Fibroblast of skin of scalp (primary cell): ENCODE measurements at regions not wholly inside any gene's neighbourhood (a gene's known extent, or its start where the extent isn't known, plus 50 kb on each side); places are given as distances from the start of the nearest gene placed in this dataset.

Experiments
- DNase-seq: peaks from one replicate; pipeline ENCODE4 v3.0.0-alpha.2; 2013

GRCh38 chr7:109956916-109957315 lies 1134.0 kb upstream of the LRRN3 start:
- DNase-seq, result no peak

GRCh38 chr7:109963741-109964140 lies 1127.2 kb upstream of the LRRN3 start:
- no peak for DNase-seq

DNA sequence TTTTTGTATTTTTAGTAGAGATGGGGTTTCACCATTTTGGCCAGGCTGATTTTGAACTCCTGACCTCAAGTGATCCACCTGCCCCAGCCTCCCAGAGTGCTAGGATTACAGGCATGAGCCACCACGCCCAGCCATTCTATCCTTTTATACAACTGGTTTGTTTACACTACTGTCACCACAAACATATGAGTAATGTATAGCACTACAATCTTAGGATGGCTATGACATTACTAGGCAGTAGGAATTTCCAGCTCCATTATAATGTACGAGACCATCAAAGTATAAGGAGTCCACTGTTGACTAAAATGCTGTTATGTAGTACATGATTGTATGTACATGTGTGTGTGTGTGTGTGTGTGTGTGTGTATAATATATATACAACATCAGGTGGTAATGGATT lies 1126.1 kb upstream of the LRRN3 start:
- no peak for DNase-seq

DNA sequence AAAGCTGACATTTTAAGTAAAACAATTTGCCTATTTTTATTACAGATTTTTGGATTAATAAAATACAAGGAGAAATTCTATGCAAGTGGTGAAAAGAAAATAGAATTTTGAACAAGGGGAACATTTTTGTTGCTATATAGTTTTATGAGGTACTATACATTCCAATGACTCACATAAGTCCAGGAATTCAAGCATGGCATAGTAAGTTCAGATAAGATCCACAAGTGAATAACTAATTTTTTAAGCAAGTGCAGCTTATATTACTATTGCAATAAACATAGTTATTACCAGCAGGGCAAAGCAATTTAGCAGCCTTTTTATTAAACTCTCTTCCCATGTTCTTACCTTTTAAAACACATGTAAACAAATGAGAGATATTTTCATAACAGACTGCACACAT lies 1123.5 kb upstream of the LRRN3 start:
- peak; percentile 2 for DNase-seq

- DNase-seq, result no peak
Measured at GRCh38 chr7:109983618-109984017, 1107.3 kb upstream of the LRRN3 start.

- no peak for DNase-seq
Measured at GRCh38 chr7:109984729-109985128, 1106.2 kb upstream of the LRRN3 start.

- no peak for DNase-seq
Measured at GRCh38 chr7:109986701-109987100, 1104.2 kb upstream of the LRRN3 start.

DNA sequence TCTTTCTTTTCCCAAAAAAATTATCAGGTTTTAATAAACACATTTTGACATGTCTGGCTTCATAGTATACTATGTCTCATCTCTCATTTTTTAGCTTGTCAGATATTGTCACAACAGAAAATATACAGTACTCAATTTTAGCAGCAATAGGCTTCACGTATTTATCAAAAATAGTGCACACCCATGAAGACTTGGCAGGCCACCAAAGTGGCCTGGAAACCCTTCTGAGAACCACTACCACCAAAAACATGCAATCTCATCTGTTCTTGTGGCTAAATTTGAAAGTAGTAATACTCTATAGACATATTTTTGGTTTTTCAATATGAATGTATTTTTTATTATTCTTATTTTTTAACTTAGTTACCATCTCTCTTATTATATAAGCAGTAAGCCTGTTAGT lies 1094.5 kb upstream of the LRRN3 start:
- DNase-seq, result no peak

DNA sequence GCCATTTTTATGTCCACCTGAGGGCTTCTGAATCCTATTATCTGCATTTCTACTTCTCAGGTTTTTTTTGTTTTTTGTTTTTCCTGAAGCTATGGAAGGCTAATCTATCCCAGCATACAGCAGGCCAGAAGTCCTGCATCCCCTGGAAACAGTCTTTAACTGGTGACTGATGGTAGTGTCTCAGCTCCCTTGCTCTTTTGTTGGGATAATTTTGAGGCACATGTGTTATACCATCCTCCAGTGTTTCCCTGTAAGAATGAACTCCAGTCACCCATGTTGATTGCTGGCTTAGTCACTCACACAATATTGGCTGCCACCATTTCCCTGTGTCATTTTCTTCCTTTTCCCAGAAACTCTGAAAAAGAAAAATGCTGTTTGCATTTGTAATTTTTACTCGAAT lies 1094.0 kb upstream of the LRRN3 start:
- no peak for DNase-seq

DNA sequence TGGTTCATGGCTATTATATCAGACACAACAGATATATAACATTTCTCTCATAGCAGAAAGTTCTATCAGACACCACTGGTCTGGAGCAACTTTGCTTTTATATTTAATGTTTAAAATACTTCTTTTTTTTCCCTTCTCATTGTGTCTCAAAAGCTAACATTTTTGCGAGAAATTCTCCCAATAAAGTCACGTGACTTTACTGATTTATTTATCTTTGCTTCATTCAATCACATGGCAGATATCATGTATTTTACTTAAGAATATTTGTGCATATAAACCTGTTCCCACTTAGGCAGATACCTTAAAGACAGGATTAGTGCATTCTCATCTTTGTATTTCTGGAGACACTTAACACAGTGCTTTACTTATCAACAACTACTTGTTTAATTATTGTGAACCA lies 1093.1 kb upstream of the LRRN3 start:
- no peak for DNase-seq

DNA sequence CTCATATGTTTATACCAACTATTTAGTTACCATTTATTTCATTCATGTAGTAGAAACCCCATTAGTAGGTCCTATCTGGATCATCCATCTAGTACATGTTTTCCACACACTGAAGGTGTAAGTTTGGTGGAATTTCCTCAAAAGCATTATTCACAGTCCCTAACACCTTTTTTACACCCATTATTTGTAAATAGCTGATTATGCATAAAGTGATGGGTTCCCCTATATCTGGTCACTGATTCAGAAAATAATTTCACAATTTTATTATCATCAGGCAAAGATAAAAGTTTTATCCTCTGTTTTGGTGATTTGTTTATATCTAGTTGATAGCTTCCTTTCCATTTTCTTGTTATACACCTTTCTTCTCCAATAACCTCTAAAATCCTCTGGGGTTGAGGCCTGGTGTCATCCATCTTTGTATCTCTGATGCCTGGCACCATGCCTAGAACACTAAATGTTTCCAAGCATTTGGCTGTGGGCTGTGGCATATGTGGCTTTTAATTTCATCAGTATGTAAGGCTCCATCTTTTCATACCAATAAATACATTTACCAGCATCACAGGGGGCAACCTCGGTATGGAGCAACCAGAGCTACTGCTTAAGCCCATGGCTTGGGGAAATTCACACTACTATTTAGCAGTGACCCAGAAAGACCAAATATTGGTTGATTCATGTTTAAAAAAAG lies 1089.5 kb upstream of the LRRN3 start:
- DNase-seq, result peak; percentile 50

DNA sequence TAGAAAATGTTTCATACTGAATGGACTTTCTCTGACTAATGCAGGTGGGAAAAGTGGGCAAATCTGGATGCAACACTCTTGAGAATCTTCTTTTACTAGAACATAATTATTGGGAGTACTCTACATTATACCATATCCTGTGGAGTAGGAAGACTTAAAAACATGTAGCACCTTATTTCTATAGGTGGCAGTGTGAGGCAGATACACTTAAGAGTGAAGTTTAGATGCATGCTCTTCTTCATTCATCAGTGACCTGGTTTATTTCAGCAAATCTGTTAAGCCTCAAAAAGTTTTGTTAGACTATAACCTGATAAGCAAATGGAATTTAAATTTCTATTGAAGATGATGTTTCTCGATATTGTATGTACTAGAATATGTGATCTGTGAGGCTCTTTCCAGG lies 1087.1 kb upstream of the LRRN3 start:
- DNase-seq, result no peak

- DNase-seq, result no peak
Measured at GRCh38 chr7:110007320-110008063, 1083.4 kb upstream of the LRRN3 start.

- no peak for DNase-seq
Measured at GRCh38 chr7:110010359-110010758, 1080.6 kb upstream of the LRRN3 start.

GRCh38 chr7:110017405-110017804 lies 1073.5 kb upstream of the LRRN3 start:
- DNase-seq, result peak; percentile 6

DNA sequence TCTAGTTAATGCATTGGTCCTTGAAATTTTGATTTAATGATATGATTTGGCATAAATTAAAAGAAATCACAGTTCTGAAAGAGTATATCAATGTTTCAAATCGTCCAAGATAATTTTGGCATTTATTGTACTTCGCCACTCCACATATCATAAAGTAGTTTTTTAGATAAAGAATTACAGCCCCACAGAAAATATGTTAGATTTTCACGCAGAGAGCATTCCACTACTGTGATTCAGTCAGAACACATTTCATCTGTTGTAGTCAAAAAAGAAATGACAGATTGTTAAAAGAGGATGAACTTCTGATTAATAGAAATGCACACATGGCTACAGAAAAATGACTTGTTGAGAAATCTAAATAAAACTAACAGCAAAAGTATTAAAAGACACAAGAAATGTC lies 1063.5 kb upstream of the LRRN3 start:
- DNase-seq, result peak; percentile 9

GRCh38 chr7:110043519-110043918 lies 1047.4 kb upstream of the LRRN3 start:
- DNase-seq, result peak; percentile 60

- peak; percentile 61 for DNase-seq
Measured at GRCh38 chr7:110050785-110051184, 1040.1 kb upstream of the LRRN3 start.

GRCh38 chr7:110051372-110051771 lies 1039.6 kb upstream of the LRRN3 start:
- no peak for DNase-seq

DNA sequence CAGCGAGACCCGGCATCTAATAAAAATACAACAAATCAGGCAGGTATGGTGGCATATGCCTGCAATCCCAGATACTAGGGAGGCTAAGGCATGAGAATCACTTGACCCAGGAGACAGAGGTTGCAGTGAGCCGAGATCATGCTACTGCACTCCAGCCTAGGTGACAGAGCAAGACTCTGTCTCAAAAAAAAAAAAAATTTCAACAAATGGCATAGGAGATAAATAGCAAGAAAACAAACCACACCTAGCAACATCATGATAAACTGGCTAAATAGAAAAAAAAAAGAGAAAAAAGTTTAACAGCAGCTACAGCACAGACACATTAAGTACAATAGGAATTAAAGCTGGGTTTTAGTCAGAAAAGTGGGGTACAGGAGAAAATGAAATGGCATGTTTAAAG lies 1034.6 kb upstream of the LRRN3 start:
- DNase-seq, result no peak

DNA sequence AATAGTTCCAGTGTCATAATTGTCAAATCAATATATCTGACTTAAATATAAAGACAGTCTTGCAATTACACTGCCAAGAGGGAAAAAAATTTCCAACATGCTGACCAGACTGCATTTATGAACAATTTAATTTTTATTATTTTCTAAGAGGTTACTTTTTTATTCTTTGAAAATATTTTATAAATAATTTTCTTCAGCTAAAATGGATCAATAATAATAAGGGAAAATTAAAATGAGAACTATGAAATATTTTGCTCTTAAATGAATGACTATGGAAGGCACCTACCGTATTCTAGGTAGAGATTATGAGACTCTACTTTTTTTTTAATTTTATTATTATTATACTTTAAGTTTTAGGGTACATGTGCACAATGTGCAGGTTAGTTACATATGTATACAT lies 1032.5 kb upstream of the LRRN3 start:
- DNase-seq, result no peak

DNA sequence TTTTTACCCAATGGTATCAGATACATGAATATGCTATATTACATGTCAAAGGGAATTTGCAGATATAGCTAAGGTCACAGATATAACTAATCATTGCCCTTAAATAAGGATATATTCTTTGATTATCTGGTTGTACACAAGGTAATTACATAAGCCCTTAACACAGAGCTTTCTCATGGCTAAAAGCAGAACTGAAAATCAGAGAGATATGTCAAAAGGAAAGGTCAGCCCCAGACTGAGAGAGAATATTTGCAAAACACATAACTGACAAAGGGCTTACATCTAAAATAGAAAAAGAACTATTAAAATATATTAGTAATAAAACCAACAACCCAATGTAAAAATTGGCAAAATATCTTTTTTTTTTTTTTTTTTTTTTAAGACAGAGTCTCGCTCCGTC lies 1029.5 kb upstream of the LRRN3 start:
- no peak for DNase-seq

DNA sequence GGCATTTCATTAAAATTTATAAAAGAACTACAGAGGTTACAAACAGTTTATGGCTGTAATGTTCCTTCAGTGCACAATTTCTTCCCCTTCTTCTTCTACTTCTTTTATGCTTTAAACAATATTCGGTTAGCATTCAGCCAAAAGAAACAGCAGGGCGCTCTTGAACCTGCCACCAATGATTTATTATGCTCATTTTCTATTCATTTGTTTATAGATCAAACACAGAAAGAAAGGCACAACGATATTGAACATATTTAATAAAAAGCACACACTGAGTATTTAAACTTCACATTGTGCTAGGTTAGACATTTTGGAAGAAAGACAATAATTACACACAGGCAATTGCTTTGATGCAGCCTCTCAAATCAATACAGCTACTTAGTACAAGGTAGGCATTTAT lies 1025.8 kb upstream of the LRRN3 start:
- no peak for DNase-seq

DNA sequence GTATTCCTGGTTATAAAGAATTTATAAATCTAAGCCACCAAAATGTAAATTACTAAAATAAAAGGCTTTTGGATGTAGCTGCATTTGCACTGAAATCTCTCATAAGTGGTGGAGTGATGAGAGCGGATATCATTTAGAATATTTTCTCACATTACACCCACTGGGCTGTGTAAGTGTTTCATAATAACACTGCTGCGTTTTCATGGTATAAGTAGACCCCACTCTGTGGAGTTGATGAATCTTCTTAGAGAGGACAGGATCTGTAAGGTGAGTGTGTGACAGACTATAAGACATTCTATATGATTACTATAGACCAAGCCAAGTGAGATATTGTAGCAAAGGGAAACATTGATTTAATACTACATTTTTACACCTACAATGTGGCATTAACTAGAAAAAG lies 1024.1 kb upstream of the LRRN3 start:
- no peak for DNase-seq

DNA sequence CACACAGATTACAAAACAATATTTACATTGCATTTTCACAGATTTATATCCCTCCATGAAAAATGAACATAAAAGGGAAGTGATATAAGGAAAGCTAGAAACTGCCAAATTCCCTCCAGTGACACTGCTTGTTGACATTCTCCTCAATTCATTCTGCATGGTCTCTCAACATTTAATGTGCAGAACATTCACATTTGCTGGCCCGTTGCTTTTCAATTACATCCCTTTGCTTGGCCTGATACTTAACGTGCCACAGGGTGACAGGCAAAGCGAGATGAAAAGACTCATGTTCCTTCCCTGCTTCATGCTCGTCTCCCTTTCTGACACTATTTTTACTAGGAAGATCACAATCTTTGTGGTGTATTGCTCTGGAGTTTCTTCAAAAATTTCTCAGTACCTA lies 1019.7 kb upstream of the LRRN3 start:
- no peak for DNase-seq
